Heart left ventricle (tissue), 13 donors: ENCODE measurements at regions not wholly inside any gene's neighbourhood (a gene's known extent, or its start where the extent isn't known, plus 50 kb on each side); places are given as distances from the start of the nearest gene placed in this dataset.

Experiments used
- POLR2A ChIP-seq, 2 donors: fragments of 450-650 bp; IDR thresholded peaks; one replicate each; pipeline ENCODE4 v1.6.1; 2017; ENCODE audit warnings: antibody characterized with exemption in 2 of 2, mild to moderate bottlenecking in 2 of 2, moderate library complexity in 2 of 2
- TF ChIP-seq, protein P1 (sequence below), 12 donors: fragments of 200-600 bp; sonication (generic) in 4 of 12; IDR thresholded peaks; one replicate each; pipeline versions ENCODE4 v1.5.0 to v1.8.0; 2018 to 2022; ENCODE audit warnings: antibody characterized with exemption in 12 of 12, mild to moderate bottlenecking in 5 of 12
- donor health status: ischemic (EF 13 %, LVEDD 7.1; RV severe dilation, severe dysfunction).
- donor health status: DM: no; HTN: yes; CAD: no.
- donor health status: DM: no; HTN: no; CAD: no.
- donor health status: ischemic (EF 25% LVEDD 6.9; RV normal size, moderate dysfunction).
- donor health status: ischemic (EF 25% LVEDD 5.7; RV mildly dilated, moderate dysfunction).
- donor health status: ischemic (EF 35%, LVEDD 5.7; RV mildly dilated, moderate dysfunction).
- donor health status: nonischemic (EF 11% LVEDD 7.7; RV severe dilation, severe dysfunction).
- donor health status: DM: yes; HTN: yes; CAD: no.
- donor health status: PGD.
- donor health status: ischemic (EF 29% LVEDD 5.4; RV normal size, mild dysfunction).
- donor health status: nonischemic (EF 23%, LVEDD 6.1; RV moderate dilation, normal function).

DNA sequence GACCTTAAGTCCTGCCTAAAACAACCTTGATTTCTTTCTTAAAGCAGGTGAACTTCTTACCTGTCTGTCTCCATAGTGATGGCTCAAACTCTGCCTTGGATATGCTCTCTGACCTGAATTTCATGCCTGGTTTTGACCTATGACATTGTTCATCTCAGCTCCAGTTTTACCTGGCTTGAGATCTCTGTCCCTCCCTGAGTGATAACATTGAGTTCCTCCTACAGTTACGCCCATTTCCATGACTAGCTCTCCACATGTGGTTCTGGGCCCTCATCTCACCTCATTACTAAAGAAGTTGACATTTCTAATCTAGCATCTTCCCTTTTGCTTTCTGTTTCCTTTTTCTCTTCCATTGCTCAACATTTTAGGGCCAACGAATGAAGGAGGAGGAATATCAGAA lies 233.1 kb downstream of the HHIPL2 start:
- TF ChIP-seq, protein P1, sequence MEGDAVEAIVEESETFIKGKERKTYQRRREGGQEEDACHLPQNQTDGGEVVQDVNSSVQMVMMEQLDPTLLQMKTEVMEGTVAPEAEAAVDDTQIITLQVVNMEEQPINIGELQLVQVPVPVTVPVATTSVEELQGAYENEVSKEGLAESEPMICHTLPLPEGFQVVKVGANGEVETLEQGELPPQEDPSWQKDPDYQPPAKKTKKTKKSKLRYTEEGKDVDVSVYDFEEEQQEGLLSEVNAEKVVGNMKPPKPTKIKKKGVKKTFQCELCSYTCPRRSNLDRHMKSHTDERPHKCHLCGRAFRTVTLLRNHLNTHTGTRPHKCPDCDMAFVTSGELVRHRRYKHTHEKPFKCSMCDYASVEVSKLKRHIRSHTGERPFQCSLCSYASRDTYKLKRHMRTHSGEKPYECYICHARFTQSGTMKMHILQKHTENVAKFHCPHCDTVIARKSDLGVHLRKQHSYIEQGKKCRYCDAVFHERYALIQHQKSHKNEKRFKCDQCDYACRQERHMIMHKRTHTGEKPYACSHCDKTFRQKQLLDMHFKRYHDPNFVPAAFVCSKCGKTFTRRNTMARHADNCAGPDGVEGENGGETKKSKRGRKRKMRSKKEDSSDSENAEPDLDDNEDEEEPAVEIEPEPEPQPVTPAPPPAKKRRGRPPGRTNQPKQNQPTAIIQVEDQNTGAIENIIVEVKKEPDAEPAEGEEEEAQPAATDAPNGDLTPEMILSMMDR (IDR thresholded peaks at IDR 0.05) = no peak
- TF ChIP-seq POLR2A (IDR thresholded peaks at IDR 0.05) = no peak
